ENCODE measurements at regions not wholly inside any gene's neighbourhood (a gene's known extent, or its start where the extent isn't known, plus 50 kb on each side); places are given as distances from the start of the nearest gene placed in this dataset.

DNA sequence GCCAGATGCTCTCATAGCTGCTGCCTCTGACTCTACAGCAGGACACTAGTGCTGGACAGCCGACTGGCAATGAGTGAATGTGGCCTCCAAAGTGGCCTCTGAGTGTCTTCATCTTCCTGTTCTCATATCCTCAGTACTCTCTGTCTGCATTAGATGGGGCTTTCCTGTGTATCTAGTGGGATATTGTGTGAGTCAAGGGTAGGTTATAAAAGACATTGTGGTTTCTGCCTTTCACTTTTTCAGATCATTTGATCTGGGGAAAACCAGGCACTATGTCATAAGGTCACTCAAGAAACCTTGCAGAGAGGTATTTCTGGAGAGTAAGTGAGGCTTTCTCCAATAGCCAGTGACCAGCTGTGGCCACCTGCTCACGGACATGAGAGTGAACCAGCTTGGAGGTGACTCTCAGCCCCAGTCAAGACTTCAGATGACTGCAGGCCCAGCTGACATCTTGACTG is 333.6 kb upstream of the NCAM1 start:
- TF ChIP-seq POLR2AphosphoS5 (IDR thresholded peaks at IDR 0.05; ENCODE audit: insufficient read depth, low read depth, low read length): no peak
- TF ChIP-seq, protein P1, sequence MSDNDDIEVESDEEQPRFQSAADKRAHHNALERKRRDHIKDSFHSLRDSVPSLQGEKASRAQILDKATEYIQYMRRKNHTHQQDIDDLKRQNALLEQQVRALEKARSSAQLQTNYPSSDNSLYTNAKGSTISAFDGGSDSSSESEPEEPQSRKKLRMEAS (IDR thresholded peaks at IDR 0.05; ENCODE audit: insufficient read depth, insufficient read length): no peak
- TF ChIP-seq, protein P2, sequence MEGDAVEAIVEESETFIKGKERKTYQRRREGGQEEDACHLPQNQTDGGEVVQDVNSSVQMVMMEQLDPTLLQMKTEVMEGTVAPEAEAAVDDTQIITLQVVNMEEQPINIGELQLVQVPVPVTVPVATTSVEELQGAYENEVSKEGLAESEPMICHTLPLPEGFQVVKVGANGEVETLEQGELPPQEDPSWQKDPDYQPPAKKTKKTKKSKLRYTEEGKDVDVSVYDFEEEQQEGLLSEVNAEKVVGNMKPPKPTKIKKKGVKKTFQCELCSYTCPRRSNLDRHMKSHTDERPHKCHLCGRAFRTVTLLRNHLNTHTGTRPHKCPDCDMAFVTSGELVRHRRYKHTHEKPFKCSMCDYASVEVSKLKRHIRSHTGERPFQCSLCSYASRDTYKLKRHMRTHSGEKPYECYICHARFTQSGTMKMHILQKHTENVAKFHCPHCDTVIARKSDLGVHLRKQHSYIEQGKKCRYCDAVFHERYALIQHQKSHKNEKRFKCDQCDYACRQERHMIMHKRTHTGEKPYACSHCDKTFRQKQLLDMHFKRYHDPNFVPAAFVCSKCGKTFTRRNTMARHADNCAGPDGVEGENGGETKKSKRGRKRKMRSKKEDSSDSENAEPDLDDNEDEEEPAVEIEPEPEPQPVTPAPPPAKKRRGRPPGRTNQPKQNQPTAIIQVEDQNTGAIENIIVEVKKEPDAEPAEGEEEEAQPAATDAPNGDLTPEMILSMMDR (IDR thresholded peaks at IDR 0.05; ENCODE audit: extremely low read depth in 1 of 2, insufficient read depth in 1 of 2, low read depth in 1 of 2, low read length in 2 of 2): no peak
- TF ChIP-seq JUN (IDR thresholded peaks at IDR 0.05; ENCODE audit: borderline replicate concordance, insufficient read depth, insufficient read length, low read depth): no peak
- no peak for TF ChIP-seq EZH2 (IDR thresholded peaks at IDR 0.05; ENCODE audit: borderline replicate concordance, low read depth, low read length, severe bottlenecking)
